ENCODE measurements at regions not wholly inside any gene's neighbourhood (a gene's known extent, or its start where the extent isn't known, plus 50 kb on each side); places are given as distances from the start of the nearest gene placed in this dataset.
A peak's percentile ranks its signal among the peaks of the same experiment; 100 is the strongest.
"Not testable (repeated sequence)": the region's sequence is repeated elsewhere in the genome, so short reads cannot be mapped to it uniquely, and the experiment has no call there.

GRCh38 chr1:86633306-86633838, 71.0 kb upstream of the SH3GLB1 start:
- not testable (repeated sequence) for DNase-seq

DNA sequence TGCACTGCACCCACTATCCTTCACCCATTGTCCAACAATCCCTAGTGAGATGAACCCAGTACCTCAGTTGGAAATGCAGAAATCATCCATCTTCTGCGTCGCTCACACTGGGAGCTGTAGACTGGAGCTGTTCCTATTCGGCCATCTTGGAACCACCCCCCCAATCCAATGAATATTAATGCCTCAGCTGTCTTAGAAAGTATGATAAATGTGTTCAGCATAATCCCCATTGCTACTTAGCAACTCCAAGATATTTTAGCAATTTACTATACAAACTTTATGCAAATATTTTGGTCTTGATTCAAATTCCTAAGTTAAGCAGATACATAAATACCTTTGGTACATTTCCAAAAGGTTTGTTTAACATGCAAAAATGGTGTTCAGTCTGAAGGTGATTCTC, 70.5 kb upstream of the SH3GLB1 start:
- no peak for DNase-seq

DNA sequence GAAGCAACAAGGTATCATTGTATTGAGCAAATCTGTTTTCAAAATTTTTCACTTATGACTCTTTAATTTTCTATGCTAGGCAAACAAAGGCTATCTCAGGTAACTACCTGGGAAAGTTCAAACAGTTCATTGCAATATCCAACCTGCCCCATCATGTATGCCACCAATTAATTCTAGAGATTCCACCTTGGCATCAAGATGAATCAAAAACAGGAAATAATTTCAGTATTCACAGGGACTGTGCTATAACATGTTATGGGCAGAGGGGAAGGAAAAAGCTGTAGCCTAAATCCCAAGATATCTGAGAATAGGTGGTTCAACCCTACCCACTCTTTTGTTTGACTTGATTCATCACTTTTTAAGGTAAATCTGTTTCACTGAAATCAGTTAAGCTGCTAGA, 67.5 kb upstream of the SH3GLB1 start:
- no peak for DNase-seq

- peak; percentile 1 for DNase-seq
These were observed 64.2 kb upstream of the SH3GLB1 start for GRCh38 chr1:86640161-86640670.

DNA sequence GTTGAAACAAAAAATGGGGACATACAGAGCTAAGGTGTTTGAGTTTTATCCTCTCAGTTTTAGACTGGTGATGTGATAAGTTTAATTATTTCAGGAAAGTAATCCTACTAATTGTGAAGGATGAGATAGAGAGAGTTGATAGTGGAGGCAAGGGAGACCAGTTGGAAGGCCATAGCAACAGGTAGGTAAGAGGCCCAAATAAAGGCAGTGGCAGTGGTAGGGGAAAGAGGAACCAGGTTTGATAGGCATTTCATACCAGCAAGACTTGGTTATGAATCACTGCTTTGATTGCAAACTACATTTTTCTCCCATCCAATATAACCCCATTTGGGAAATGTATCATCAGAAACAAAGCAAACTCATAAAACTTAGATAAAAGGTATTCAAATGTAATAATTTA, 63.1 kb upstream of the SH3GLB1 start:
- DNase-seq, result no peak

DNA sequence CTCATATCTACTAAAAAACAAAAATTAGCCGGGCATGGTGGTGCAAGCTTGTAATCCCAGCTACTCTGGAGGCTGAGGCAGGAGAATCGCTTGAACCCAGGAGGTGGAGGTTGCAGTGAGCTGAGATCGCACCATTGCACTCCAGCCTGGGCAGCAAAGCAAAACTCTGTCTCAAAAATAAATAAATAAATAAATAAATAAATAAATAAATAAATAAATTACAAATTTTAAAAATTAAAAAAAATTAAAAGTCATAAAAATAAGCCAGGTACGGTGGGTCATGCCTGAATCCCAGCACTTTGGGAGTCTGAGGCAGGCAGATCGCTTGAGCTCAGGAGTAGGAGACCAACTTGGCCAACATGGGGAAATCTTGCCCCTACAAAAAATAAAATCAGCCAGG, 59.7 kb upstream of the SH3GLB1 start:
- DNase-seq, result not testable (repeated sequence)

DNA sequence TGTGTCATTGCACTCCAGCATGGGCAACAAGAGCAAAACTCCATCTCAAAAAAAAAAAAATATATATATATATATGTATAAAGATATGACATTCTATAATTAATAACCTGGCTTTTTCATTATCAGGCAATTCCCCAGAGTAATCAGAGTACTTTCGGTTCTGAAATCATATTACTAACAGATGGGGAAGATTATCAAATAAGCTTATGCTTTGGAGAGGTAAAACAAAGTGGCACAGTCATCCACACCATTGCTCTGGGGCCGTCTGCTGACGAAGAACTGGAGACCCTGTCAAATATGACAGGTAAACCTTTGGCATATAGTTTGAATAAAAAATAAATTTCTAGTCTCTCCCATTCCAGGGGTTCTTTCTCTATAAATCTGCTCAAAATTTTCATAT, 58.5 kb upstream of the SH3GLB1 start:
- DNase-seq, result no peak

DNA sequence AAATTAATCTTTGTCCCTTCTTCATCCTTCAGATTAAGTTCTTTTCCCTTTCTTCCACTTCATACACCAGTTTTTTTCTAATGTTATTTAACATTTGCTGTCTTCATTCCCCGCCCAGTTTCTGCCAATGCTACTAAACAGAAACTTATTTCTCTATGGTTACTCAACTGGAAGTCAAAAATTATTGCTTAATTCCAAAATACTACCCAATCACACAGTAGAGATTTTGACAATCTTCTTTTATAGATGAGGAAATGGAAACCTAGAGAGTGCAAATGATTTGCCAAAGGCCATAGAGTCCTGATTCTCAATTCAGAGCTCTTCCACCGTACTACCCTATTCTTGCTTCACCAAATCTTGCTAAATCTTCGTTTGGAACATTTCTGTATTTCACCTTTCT, 58.1 kb upstream of the SH3GLB1 start:
- DNase-seq, result no peak

GRCh38 chr1:86648255-86648654, 56.1 kb upstream of the SH3GLB1 start:
- DNase-seq, result peak; percentile 72

DNA sequence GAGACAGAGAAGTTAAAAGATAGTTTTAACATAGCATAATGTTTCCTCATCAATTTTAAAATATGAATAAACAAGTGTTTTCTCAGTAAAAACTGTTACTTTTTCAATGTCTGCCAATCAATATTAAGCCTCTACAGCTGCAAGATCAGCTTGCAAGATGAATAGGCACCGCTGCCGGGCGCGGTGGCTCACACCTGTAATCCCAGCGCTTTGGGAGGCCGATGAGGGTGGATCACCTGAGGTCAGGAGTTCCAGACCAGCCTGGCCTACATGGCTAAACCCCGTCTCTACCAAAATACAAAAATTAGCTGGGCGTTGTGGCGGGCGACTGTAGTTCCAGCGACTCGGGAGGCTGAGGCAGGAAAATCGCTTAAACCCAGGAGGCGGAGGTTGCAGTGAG, 54.8 kb upstream of the SH3GLB1 start:
- no peak for DNase-seq

DNA sequence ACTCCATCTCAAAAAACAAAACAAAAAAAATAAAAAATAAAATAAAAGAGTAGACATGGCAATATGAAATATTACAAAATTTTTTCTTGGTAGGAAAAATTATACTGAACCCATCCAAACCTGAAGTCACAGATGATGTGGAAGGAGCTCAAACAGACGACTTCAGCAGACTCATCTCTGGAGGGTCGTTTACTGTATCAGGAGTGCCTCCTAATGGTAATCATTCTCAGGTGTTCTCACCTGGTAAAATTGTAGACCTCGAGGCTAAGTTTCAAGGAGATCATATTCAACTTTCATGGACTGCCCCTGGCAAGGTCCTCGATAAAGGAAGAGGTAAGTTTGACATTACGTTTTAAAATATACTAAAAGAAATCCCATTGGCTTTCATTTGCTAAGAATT, 54.3 kb upstream of the SH3GLB1 start:
- DNase-seq, result no peak
